ENCODE measurements at regions not wholly inside any gene's neighbourhood (a gene's known extent, or its start where the extent isn't known, plus 50 kb on each side); places are given as distances from the start of the nearest gene placed in this dataset.
A peak's percentile ranks its signal among the peaks of the same experiment; 100 is the strongest.

DNA sequence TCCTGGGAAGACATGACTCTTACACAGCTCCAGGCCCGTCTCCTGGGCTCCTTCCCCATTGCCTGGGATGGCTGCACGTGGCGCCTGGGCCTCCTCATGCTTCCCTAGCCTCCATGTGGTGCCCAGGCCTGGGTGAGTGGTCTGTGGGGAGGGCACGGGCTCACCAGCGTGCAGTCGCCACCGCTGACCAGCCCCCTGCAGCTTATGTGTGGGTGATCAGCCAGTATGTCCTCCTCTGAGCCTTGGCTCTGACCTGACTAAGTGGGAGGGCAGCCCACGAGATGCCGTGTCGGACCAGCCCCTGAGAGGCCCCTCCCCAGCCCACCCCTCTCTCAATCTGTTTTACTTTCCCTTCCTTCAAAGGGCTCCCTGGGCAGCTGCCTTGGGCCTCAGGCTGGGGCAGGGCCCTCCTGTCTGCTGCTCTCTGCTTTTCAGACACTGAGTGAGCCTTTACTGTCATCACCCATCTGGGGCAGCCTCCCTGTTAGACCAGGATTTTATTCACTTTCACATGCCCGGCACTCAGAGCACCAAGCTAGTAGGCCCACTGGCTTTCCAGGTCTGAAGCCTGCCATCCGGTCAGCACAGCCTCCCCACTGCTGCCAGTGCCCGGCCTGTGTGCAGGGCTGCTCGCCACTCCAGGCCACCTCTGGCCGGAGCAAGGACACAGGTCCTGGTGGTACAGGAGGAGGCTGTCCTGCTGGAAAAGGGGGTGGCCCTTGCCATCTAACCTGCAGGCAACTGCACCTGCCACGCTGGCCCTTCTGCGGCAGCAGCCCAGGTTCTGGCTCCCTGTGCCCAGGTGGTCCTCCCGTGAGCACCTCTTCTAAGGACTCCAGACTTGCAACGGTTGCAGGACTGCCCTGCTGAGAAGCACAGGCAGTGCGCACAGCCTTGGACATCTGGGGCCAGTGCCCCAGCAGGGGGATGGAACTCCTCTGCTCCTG is 84.9 kb upstream of the HPCAL1 start:
- no peaks in the 10 kb centered on the region for H3K27me3 ChIP-seq (ENCODE audit: insufficient read depth, low read length, poor library complexity, severe bottlenecking)
- no peaks in the 10 kb centered on the region for H3K4me1 ChIP-seq (ENCODE audit: insufficient read depth, low read length)
- Mint-ChIP-seq H3K27ac (no peak overlapping the region), H3K4me1 (no peaks in the 10 kb centered on the region), H3K36me3 (no peaks in the 10 kb centered on the region), H3K27me3 (peaks cover 0 to 17% of the 10 kb centered on the region in 2 donors), H3K4me3 (no peak overlapping the region), H3K9me3 (no peaks in the 10 kb centered on the region)
- H3K27ac ChIP-seq (ENCODE audit: low read depth, low read length), result no peak overlapping the region
- DNase-seq, result no peak
- H3K36me3 ChIP-seq (ENCODE audit: insufficient read depth, low read length), result no peaks in the 10 kb centered on the region
- H3K9me3 ChIP-seq (ENCODE audit: low read length), result no peaks in the 10 kb centered on the region
- POLR2A ChIA-PET, result no interaction called here
- no peak overlapping the region for H3K4me3 ChIP-seq (ENCODE audit: low read length)
- CTCF ChIA-PET, result no interaction called here

GRCh38 chr2:10220045-10220901 is 82.4 kb upstream of the HPCAL1 start:
- Mint-ChIP-seq H3K9me3 (no peaks in the 10 kb centered on the region), H3K36me3 (no peaks in the 10 kb centered on the region), H3K4me1 (no peaks in the 10 kb centered on the region), H3K27me3 (peaks cover 0 to 17% of the 10 kb centered on the region in 2 donors), H3K27ac (no peak overlapping the region), H3K4me3 (no peak overlapping the region)
- H3K27me3 ChIP-seq (ENCODE audit: insufficient read depth, low read length, poor library complexity, severe bottlenecking), result no peaks in the 10 kb centered on the region
- H3K4me3 ChIP-seq (ENCODE audit: low read length), result no peak overlapping the region
- no peaks in the 10 kb centered on the region for H3K36me3 ChIP-seq (ENCODE audit: insufficient read depth, low read length)
- no peaks in the 10 kb centered on the region for H3K4me1 ChIP-seq (ENCODE audit: insufficient read depth, low read length)
- CTCF ChIA-PET, result no interaction called here
- H3K27ac ChIP-seq (ENCODE audit: low read depth, low read length), result no peak overlapping the region
- no peak for DNase-seq
- no peaks in the 10 kb centered on the region for H3K9me3 ChIP-seq (ENCODE audit: low read length)
- POLR2A ChIA-PET, result no interaction called here

DNA sequence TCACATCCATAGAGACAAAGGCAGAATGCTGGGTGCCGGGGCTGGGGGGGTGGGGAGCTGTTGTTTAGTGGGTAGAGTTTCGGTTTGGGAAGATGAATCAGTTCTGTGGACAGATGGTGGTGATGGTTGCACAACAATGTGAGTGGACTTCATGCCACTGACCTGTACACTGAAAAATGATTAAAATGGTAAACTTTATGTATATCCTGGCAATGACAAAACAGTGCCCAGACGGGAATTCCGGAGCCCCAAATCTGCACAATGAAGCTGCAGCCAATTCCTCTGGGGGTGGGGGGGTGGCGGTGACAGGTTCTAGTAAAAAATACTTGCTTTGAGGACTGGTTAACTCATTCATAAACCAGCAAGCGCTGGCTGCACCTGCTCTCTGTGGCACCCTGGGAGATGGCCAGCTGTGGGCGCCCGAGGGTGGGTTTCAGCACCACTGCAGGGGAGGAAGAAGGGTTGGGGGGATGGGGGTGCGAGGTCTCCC is 81.8 kb upstream of the HPCAL1 start:
- H3K27ac Mint-ChIP-seq, result no peak overlapping the region
- CTCF ChIA-PET, result no interaction called here
- DNase-seq, result no peak

GRCh38 chr2:10221443-10221842 is 81.3 kb upstream of the HPCAL1 start:
- POLR2A ChIA-PET, result no interaction called here
- H3K9me3 ChIP-seq (ENCODE audit: low read length), result no peaks in the 10 kb centered on the region
- Mint-ChIP-seq H3K36me3 (no peaks in the 10 kb centered on the region), H3K9me3 (no peaks in the 10 kb centered on the region), H3K4me3 (no peak overlapping the region), H3K4me1 (no peaks in the 10 kb centered on the region), H3K27ac (no peak overlapping the region), H3K27me3 (peaks cover 0 to 17% of the 10 kb centered on the region in 2 donors)
- no peaks in the 10 kb centered on the region for H3K4me1 ChIP-seq (ENCODE audit: insufficient read depth, low read length)
- H3K4me3 ChIP-seq (ENCODE audit: low read length), result no peak overlapping the region
- CTCF ChIA-PET, result interaction anchor here (1.4 kb wide), 1 partner anchor 187 kb away, joined by 4 read pairs; no protein-coding TSS in a partner anchor
- no peak overlapping the region for H3K27ac ChIP-seq (ENCODE audit: low read depth, low read length)
- DNase-seq, result no peak
- no peaks in the 10 kb centered on the region for H3K27me3 ChIP-seq (ENCODE audit: insufficient read depth, low read length, poor library complexity, severe bottlenecking)
- H3K36me3 ChIP-seq (ENCODE audit: insufficient read depth, low read length), result no peaks in the 10 kb centered on the region

More for the DNA sequence above, 81.8 kb upstream of the HPCAL1 start:
- Histone ChIP-seq H3K4me1 (ENCODE audit: insufficient read depth, low read length) (no peaks in the 10 kb centered on the region), H3K9me3 (ENCODE audit: low read length) (no peaks in the 10 kb centered on the region), H3K4me3 (ENCODE audit: low read length) (no peak overlapping the region), H3K27ac (ENCODE audit: low read depth, low read length) (no peak overlapping the region), H3K36me3 (ENCODE audit: insufficient read depth, low read length) (no peaks in the 10 kb centered on the region), H3K27me3 (ENCODE audit: insufficient read depth, low read length, poor library complexity, severe bottlenecking) (no peaks in the 10 kb centered on the region)
- Mint-ChIP-seq H3K4me3 (no peak overlapping the region), H3K36me3 (no peaks in the 10 kb centered on the region), H3K9me3 (no peaks in the 10 kb centered on the region), H3K4me1 (no peaks in the 10 kb centered on the region), H3K27me3 (peaks cover 0 to 17% of the 10 kb centered on the region in 2 donors)
- POLR2A ChIA-PET, result no interaction called here

DNA sequence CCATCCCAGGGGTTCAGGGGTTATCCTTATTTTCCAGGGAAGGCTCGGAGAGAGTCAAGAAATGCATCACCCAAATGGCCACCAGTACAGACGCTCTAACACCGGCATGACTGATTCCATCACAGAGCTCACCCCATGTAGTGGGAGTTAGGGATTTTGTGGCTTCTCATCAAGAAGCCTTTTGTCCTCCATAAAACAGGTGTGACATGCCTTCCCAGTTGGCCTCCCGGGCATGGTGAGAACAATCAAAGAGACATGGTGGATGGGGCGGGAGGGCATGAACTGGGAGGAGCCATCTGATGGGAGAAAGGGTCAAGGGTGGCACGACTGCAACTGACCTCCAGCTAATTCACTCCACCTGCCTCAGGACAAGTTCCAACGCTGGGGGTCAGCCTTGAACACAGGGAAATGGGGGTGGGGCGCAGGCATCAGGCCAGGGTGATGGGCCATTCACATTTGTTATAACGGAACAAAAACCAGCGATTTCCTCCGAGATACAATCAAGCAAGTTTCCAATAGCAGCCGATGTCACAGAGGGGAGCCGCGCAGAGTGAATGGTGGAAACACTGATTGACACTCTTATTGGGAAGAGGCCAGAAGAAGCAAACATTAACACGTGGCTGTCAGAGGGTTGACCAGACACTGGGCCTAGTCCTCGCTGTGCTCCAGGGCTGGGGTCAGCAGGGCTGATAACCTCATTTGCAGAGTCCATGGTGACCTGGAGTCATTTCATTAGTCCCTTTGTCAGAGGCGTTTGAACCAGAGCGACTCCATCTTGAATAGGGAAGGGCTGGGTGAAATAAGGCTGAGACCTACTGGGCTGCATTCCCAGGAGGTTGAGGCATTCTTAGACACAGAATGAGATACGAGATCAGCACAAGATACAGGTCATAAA is 80.5 kb upstream of the HPCAL1 start:
- CTCF ChIA-PET, result interaction anchor here (1.4 kb wide), 1 partner anchor 186 kb away, joined by 4 read pairs; no protein-coding TSS in a partner anchor
- Mint-ChIP-seq H3K27ac (no peak overlapping the region), H3K4me3 (no peak overlapping the region)

DNA sequence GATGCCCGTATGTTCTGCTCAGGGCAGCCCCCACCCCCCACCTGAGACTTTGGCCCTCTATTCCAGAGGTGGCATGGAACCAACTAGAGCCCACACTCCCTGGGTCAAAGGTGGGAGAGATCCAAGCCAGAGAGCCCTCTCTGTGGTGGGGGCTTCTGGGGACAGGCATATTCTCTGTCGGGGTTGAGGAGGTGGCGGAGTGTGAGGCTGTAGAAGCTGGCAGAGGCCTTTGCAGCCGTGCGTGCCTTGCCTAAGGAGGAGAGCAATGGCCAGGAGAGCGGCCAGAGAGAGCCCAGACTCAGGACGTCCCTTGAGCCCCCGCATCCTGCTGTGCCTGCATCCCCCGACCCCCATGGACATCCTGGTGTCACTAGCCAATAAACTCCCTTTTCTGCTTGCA is 79.2 kb upstream of the HPCAL1 start:
- no peaks in the 10 kb centered on the region for H3K4me1 ChIP-seq (ENCODE audit: insufficient read depth, low read length)
- H3K36me3 Mint-ChIP-seq, result no peaks in the 10 kb centered on the region
- peak overlapping the region in 1 of 8 donors; percentile 24 for H3K27ac Mint-ChIP-seq
- no peaks in the 10 kb centered on the region for H3K9me3 ChIP-seq (ENCODE audit: low read length)
- CTCF ChIA-PET, result no interaction called here
- no peaks in the 10 kb centered on the region for H3K36me3 ChIP-seq (ENCODE audit: insufficient read depth, low read length)
- H3K9me3 Mint-ChIP-seq, result no peaks in the 10 kb centered on the region
- no peak overlapping the region for H3K4me3 ChIP-seq (ENCODE audit: low read length)
- H3K27ac ChIP-seq (ENCODE audit: low read depth, low read length), result no peak overlapping the region
- peaks cover 3 to 17% of the 10 kb centered on the region in 2 donors for H3K27me3 Mint-ChIP-seq
- POLR2A ChIA-PET, result no interaction called here
- DNase-seq, result no peak
- no peaks in the 10 kb centered on the region for H3K4me1 Mint-ChIP-seq
- no peaks in the 10 kb centered on the region for H3K27me3 ChIP-seq (ENCODE audit: insufficient read depth, low read length, poor library complexity, severe bottlenecking)
- H3K4me3 Mint-ChIP-seq, result no peak overlapping the region

More for the DNA sequence above, 80.5 kb upstream of the HPCAL1 start:
- POLR2A ChIA-PET, result no interaction called here
- peaks cover 1 to 17% of the 10 kb centered on the region in 2 donors for H3K27me3 Mint-ChIP-seq
- Histone ChIP-seq H3K4me3 (ENCODE audit: low read length) (no peak overlapping the region), H3K27me3 (ENCODE audit: insufficient read depth, low read length, poor library complexity, severe bottlenecking) (no peaks in the 10 kb centered on the region), H3K4me1 (ENCODE audit: insufficient read depth, low read length) (no peaks in the 10 kb centered on the region), H3K36me3 (ENCODE audit: insufficient read depth, low read length) (no peaks in the 10 kb centered on the region), H3K9me3 (ENCODE audit: low read length) (no peaks in the 10 kb centered on the region), H3K27ac (ENCODE audit: low read depth, low read length) (no peak overlapping the region)
- H3K4me1 Mint-ChIP-seq, result no peaks in the 10 kb centered on the region
- no peaks in the 10 kb centered on the region for H3K36me3 Mint-ChIP-seq
- DNase-seq, result no peak
- no peaks in the 10 kb centered on the region for H3K9me3 Mint-ChIP-seq

DNA sequence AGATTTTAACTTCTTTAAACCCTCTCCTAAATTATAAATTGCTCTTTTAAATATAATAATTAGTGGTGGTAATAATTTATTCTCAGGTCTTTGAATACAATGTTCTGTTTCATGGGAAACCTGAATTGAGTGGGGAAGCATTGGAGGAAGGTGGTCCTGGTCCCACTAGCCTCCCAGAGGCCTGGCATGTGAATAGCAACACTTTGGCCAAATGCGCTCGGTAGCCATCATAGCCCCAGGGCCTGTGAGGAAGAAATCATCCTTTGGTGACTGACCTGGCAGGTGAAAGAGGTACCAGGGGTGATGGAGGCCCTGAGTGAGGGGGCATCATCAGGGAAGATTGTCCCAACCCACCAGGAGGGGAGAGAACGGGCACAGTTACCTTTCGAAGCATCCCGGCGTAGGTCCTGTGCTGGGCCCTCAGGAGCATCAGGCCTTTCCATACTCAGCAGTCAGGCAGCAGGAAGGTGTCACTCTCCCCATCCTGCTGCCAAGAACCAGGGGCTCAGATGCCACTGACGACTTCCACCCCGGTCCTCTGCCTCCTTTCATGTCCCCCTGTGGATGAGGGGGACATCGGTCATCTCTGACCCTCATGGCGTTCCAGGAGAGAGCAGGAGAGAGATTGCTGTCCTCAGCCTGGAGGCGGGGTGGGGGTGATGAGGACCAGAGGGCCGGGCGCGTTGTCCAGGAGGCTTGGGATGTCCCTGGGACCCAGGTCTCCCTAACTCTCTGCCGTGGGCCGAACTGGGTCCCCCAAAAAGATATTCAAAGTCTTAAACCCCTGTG is 78.6 kb upstream of the HPCAL1 start:
- Histone ChIP-seq H3K27ac (ENCODE audit: low read depth, low read length) (no peak overlapping the region), H3K36me3 (ENCODE audit: insufficient read depth, low read length) (no peaks in the 10 kb centered on the region), H3K4me3 (ENCODE audit: low read length) (no peak overlapping the region), H3K27me3 (ENCODE audit: insufficient read depth, low read length, poor library complexity, severe bottlenecking) (no peaks in the 10 kb centered on the region), H3K4me1 (ENCODE audit: insufficient read depth, low read length) (no peaks in the 10 kb centered on the region), H3K9me3 (ENCODE audit: low read length) (no peaks in the 10 kb centered on the region)
- no peak for DNase-seq
- POLR2A ChIA-PET, result no interaction called here
- Mint-ChIP-seq H3K4me1 (no peaks in the 10 kb centered on the region), H3K27ac (no peak overlapping the region), H3K4me3 (no peak overlapping the region), H3K36me3 (no peaks in the 10 kb centered on the region), H3K9me3 (no peaks in the 10 kb centered on the region), H3K27me3 (peaks cover 3 to 17% of the 10 kb centered on the region in 2 donors)
- CTCF ChIA-PET, result no interaction called here

Measured in CD8-positive, alpha-beta memory T cell (primary cell).